ENCODE measurements at regions not wholly inside any gene's neighbourhood (a gene's known extent, or its start where the extent isn't known, plus 50 kb on each side); places are given as distances from the start of the nearest gene placed in this dataset.

DNA sequence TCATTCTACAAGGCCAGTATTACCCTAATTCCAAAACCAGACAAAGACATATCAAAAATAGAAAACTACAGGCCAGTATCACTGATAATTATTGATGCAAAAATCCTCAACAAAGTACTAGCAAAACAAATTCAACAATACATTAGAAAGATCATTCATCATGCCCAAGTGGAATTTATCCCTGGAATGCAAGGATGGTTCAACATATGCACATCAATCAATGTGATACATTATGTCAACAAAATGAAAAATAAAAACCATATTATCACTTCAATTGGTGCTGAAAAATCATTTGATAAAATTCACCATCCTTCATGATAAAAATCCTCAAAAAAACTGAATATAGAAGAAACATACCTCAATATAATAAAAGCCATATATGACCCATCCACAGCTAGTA is 115.2 kb upstream of the SLC27A6 start:
- TF ChIP-seq, protein P1, sequence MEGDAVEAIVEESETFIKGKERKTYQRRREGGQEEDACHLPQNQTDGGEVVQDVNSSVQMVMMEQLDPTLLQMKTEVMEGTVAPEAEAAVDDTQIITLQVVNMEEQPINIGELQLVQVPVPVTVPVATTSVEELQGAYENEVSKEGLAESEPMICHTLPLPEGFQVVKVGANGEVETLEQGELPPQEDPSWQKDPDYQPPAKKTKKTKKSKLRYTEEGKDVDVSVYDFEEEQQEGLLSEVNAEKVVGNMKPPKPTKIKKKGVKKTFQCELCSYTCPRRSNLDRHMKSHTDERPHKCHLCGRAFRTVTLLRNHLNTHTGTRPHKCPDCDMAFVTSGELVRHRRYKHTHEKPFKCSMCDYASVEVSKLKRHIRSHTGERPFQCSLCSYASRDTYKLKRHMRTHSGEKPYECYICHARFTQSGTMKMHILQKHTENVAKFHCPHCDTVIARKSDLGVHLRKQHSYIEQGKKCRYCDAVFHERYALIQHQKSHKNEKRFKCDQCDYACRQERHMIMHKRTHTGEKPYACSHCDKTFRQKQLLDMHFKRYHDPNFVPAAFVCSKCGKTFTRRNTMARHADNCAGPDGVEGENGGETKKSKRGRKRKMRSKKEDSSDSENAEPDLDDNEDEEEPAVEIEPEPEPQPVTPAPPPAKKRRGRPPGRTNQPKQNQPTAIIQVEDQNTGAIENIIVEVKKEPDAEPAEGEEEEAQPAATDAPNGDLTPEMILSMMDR (optimal IDR thresholded peaks at IDR 0.05 in 1 of 3, IDR thresholded peaks at IDR 0.05 in 1 of 3, conservative IDR thresholded peaks at IDR 0.05 in 1 of 3; ENCODE audit: extremely low read depth in 1 of 3, insufficient read depth in 2 of 3, low read length in 3 of 3), result no peak
- no peak for TF ChIP-seq EZH2 (IDR thresholded peaks at IDR 0.05; ENCODE audit: low read length)
